HepG2 (cell line): ENCODE measurements at regions not wholly inside any gene's neighbourhood (a gene's known extent, or its start where the extent isn't known, plus 50 kb on each side); places are given as distances from the start of the nearest gene placed in this dataset.
A peak's percentile ranks its signal among the peaks of the same experiment; 100 is the strongest.

ENCODE experiments used
- GATA4 ChIP-seq: sonication (generic); IDR thresholded peaks from 2 replicates; pipeline ENCODE4 v1.6.1; 2016; ENCODE audit warnings: antibody characterized with exemption, low read depth, borderline replicate concordance
- KDM6A ChIP-seq: IDR thresholded peaks from 2 replicates; pipeline ENCODE4 v1.6.1; 2016; ENCODE audit warnings: low read depth
- PITX1 ChIP-seq: sonication (generic); formaldehyde crosslinking; IDR thresholded peaks from 2 replicates; pipeline ENCODE4 v1.5.1; 2020; ENCODE audit warnings: mild to moderate bottlenecking, missing genetic modification reagents
- PLRG1 ChIP-seq: fragments of 450-650 bp; conservative IDR thresholded peaks from 2 replicates; pipeline ENCODE4 v1.6.1; 2016
- POLR2A ChIP-seq, 2 experiments: IDR thresholded peaks; 2 replicates each; pipeline ENCODE4 v1.6.1; 2011; ENCODE audit warnings: low read depth in 2 of 2, low read length in 2 of 2, mild to moderate bottlenecking in 1 of 2, moderate library complexity in 1 of 2; ENCODE audit not compliant: insufficient read depth in 1 of 2
- RBAK ChIP-seq: sonication (generic); formaldehyde crosslinking; IDR thresholded peaks from 2 replicates; pipeline ENCODE4 v1.5.1; 2020; ENCODE audit warnings: mild to moderate bottlenecking, missing genetic modification reagents
- RFX5 ChIP-seq: IDR thresholded peaks from 2 replicates; pipeline ENCODE4 v1.6.1; 2011; ENCODE audit warnings: low read depth, low read length, improper control_type of control experiment
- SP4 ChIP-seq: sonication (generic); formaldehyde crosslinking; IDR thresholded peaks from 2 replicates; pipeline ENCODE4 v1.8.1; 2023; ENCODE audit warnings: mild to moderate bottlenecking, missing genetic modification reagents
- TBX3 ChIP-seq: fragments of 450-650 bp; IDR thresholded peaks from 2 replicates; pipeline ENCODE4 v1.6.1; 2017; ENCODE audit warnings: antibody characterized with exemption, mild to moderate bottlenecking, inconsistent platforms, borderline replicate concordance
- TCF7L2 ChIP-seq: IDR thresholded peaks from 2 replicates; pipeline ENCODE4 v1.6.1; 2011; ENCODE audit warnings: mild to moderate bottlenecking, low read depth, low read length, moderate library complexity
- TGIF2 ChIP-seq: IDR thresholded peaks from 2 replicates; pipeline ENCODE4 v1.6.1; 2016; ENCODE audit warnings: control low read depth, missing compliant biosample characterization
- TSC22D2 ChIP-seq: sonication (generic); formaldehyde crosslinking; IDR thresholded peaks from 2 replicates; pipeline ENCODE4 v1.5.1; 2020; ENCODE audit warnings: missing genetic modification reagents, mild to moderate bottlenecking, borderline replicate concordance
- U2AF1 ChIP-seq: fragments of 200-400 bp; formaldehyde crosslinking; optimal IDR thresholded peaks from 2 replicates; pipeline ENCODE3; 2017; ENCODE audit warnings: mild to moderate bottlenecking, low read depth, low read length
- ZBTB7B ChIP-seq: sonication (generic); formaldehyde crosslinking; IDR thresholded peaks from 2 replicates; pipeline ENCODE4 v1.4.0; 2020; ENCODE audit warnings: missing genetic modification reagents
- ZFP62 ChIP-seq: sonication (generic); formaldehyde crosslinking; IDR thresholded peaks from 2 replicates; pipeline ENCODE4 v1.4.0; 2020; ENCODE audit warnings: missing genetic modification reagents
- ZNF124 ChIP-seq: sonication (generic); formaldehyde crosslinking; IDR thresholded peaks from 2 replicates; pipeline ENCODE4 v1.4.0; 2020; ENCODE audit warnings: missing genetic modification reagents
- ZNF260 ChIP-seq: sonication (generic); formaldehyde crosslinking; IDR thresholded peaks from 2 replicates; pipeline ENCODE4 v1.4.0; 2020; ENCODE audit warnings: missing genetic modification reagents, low read depth, mild to moderate bottlenecking, borderline replicate concordance
- ZNF383 ChIP-seq: sonication (generic); formaldehyde crosslinking; IDR thresholded peaks from 2 replicates; pipeline ENCODE4 v1.4.0; 2020; ENCODE audit warnings: missing genetic modification reagents, mild to moderate bottlenecking, borderline replicate concordance
- ZNF792 ChIP-seq: IDR thresholded peaks from 2 replicates; pipeline ENCODE4 v1.6.1; 2016
- ZSCAN31 ChIP-seq: sonication (generic); formaldehyde crosslinking; IDR thresholded peaks from 2 replicates; pipeline ENCODE4 v1.5.0; 2020; ENCODE audit warnings: low read depth, mild to moderate bottlenecking, missing genetic modification reagents
- TF ChIP-seq, protein P1 (sequence below), 2 experiments: sonication (generic) in 1 of 2; formaldehyde crosslinking in 1 of 2; IDR thresholded peaks; 2 replicates each; pipeline versions ENCODE4 v1.6.1 to v1.9.0; 2014 to 2022; ENCODE audit warnings: antibody characterized with exemption in 1 of 2, borderline replicate concordance in 1 of 2, inconsistent platforms in 1 of 2, low read depth in 1 of 2, missing genetic modification reagents in 1 of 2
- TF ChIP-seq, protein P2 (sequence below): sonication (generic); formaldehyde crosslinking; IDR thresholded peaks from 2 replicates; pipeline ENCODE4 v1.4.0; 2020; ENCODE audit warnings: mild to moderate bottlenecking, missing genetic modification reagents
- TF ChIP-seq, protein P3 (sequence below): IDR thresholded peaks from 2 replicates; pipeline ENCODE4 v1.6.1; 2016; ENCODE audit warnings: mild to moderate bottlenecking, missing biosample characterization, missing genetic modification reagents

DNA sequence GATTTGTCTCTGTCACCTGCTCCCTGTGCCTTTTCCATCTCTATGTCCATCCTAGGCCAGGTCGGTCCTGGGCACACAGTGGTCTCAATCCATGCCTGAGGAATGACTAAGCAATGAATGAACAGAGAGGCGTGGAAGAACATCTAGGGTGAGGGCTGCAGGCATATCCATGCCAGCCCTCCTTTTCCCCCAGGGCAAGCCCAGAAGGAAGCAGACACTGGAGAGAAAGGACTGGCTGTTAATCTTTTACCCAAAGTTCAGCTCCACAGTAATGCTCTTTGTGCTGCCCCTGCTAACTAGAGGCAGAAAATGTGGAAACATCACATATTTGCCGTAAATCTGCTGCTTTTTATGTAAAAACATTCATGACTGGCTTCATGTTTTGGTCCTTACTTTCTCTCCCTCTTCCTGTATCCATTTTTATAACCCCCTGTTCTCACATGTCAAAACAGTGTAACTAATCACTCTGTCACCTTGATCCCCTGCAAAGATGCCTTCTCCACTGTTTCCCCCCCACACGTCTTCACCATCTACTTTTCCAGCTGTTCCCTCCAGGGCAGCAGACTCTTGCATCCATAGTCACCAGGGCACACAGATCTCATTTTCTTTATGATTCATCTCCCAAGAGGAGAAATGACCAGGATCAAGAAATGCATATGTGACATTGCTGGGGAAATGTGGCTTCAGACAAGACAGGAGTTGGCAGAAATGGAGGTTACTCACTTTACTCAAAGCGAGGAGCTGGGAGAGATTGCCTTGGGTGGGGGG, 166.4 kb upstream of the PROX1 start (continued):
- TF ChIP-seq ZSCAN31 (CRISPR knock-in tag) (0 out of 2 replicates have a peak, but pooled peaks have one; percentile 39), ZNF124 (CRISPR knock-in tag) (no peak), RFX5 (no peak), ZFP62 (CRISPR knock-in tag) (no peak), ZNF792 (CRISPR knock-in tag) (no peak), GATA4 (no peak), POLR2A (IDR thresholded peaks at IDR 0.05; ENCODE audit: insufficient read depth in 1 of 2, low read depth in 2 of 2, low read length in 2 of 2) (peak in 1 of 2 experiments; percentile 43; a peak in 1 of 4 replicates), ZNF383 (no peak), U2AF1 (peak; percentile 43), PITX1 (CRISPR knock-in tag) (no peak), TBX3 (no peak), ZNF260 (CRISPR knock-in tag) (no peak), TSC22D2 (CRISPR knock-in tag) (no peak), KDM6A (CRISPR knock-in tag) (no peak), RBAK (CRISPR knock-in tag) (no peak), PLRG1 (no peak), SP4 (CRISPR knock-in tag) (no peak), TCF7L2 (no peak), TGIF2 (CRISPR knock-in tag) (no peak), ZBTB7B (CRISPR knock-in tag) (0 out of 2 replicates have a peak, but pooled peaks have one; percentile 19)
- TF ChIP-seq, protein P1, sequence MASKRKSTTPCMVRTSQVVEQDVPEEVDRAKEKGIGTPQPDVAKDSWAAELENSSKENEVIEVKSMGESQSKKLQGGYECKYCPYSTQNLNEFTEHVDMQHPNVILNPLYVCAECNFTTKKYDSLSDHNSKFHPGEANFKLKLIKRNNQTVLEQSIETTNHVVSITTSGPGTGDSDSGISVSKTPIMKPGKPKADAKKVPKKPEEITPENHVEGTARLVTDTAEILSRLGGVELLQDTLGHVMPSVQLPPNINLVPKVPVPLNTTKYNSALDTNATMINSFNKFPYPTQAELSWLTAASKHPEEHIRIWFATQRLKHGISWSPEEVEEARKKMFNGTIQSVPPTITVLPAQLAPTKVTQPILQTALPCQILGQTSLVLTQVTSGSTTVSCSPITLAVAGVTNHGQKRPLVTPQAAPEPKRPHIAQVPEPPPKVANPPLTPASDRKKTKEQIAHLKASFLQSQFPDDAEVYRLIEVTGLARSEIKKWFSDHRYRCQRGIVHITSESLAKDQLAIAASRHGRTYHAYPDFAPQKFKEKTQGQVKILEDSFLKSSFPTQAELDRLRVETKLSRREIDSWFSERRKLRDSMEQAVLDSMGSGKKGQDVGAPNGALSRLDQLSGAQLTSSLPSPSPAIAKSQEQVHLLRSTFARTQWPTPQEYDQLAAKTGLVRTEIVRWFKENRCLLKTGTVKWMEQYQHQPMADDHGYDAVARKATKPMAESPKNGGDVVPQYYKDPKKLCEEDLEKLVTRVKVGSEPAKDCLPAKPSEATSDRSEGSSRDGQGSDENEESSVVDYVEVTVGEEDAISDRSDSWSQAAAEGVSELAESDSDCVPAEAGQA (IDR thresholded peaks at IDR 0.05; ENCODE audit: low read depth) = no peak
- TF ChIP-seq, protein P1 (CRISPR knock-in tag; IDR thresholded peaks at IDR 0.05; ENCODE audit: borderline replicate concordance) = no peak
- TF ChIP-seq, protein P2, sequence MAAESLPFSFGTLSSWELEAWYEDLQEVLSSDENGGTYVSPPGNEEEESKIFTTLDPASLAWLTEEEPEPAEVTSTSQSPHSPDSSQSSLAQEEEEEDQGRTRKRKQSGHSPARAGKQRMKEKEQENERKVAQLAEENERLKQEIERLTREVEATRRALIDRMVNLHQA (CRISPR knock-in tag) = no peak
- TF ChIP-seq, protein P3, sequence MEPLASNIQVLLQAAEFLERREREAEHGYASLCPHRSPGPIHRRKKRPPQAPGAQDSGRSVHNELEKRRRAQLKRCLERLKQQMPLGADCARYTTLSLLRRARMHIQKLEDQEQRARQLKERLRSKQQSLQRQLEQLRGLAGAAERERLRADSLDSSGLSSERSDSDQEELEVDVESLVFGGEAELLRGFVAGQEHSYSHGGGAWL (CRISPR knock-in tag) = no peak
